ENCODE measurements at regions not wholly inside any gene's neighbourhood (a gene's known extent, or its start where the extent isn't known, plus 50 kb on each side); places are given as distances from the start of the nearest gene placed in this dataset.

GRCh38 chr15:39209548-39210211 is 371.2 kb upstream of the THBS1 start:
- no peak for DNase-seq (ENCODE audit: low spot score)

GRCh38 chr15:39211108-39211979 is 369.5 kb upstream of the THBS1 start:
- DNase-seq (ENCODE audit: low spot score): no peak

- no peak for DNase-seq (ENCODE audit: low spot score)
These were observed 367.5 kb upstream of the THBS1 start for GRCh38 chr15:39213385-39213840.

- no peak for DNase-seq (ENCODE audit: low spot score)
These were observed 365.9 kb upstream of the THBS1 start for GRCh38 chr15:39215015-39215414.

GRCh38 chr15:39216816-39217215 is 364.1 kb upstream of the THBS1 start:
- no peak for DNase-seq (ENCODE audit: low spot score)

GRCh38 chr15:39219608-39220007 is 361.3 kb upstream of the THBS1 start:
- DNase-seq (ENCODE audit: low spot score): no peak

- no peak for DNase-seq (ENCODE audit: low spot score)
These were observed 354.5 kb upstream of the THBS1 start for GRCh38 chr15:39226169-39226937.

- no peak for DNase-seq (ENCODE audit: low spot score)
These were observed 353.9 kb upstream of the THBS1 start for GRCh38 chr15:39227001-39227400.

- no peak for DNase-seq (ENCODE audit: low spot score)
These were observed 352.0 kb upstream of the THBS1 start for GRCh38 chr15:39228889-39229288.

- DNase-seq (ENCODE audit: low spot score): no peak
These were observed 350.5 kb upstream of the THBS1 start for GRCh38 chr15:39230205-39230907.

GRCh38 chr15:39230908-39231285 is 350.0 kb upstream of the THBS1 start:
- DNase-seq (ENCODE audit: low spot score): no peak

- no peak for DNase-seq (ENCODE audit: low spot score)
These were observed 348.4 kb upstream of the THBS1 start for GRCh38 chr15:39232512-39232911.

GRCh38 chr15:39235084-39235795 is 345.6 kb upstream of the THBS1 start:
- no peak for DNase-seq (ENCODE audit: low spot score)

- DNase-seq (ENCODE audit: low spot score): no peak
These were observed 344.5 kb upstream of the THBS1 start for GRCh38 chr15:39236375-39236774.

GRCh38 chr15:39238443-39238842 is 342.4 kb upstream of the THBS1 start:
- DNase-seq (ENCODE audit: low spot score): no peak

- DNase-seq (ENCODE audit: low spot score): no peak
These were observed 341.3 kb upstream of the THBS1 start for GRCh38 chr15:39239562-39239961.

- DNase-seq (ENCODE audit: low spot score): no peak
These were observed 338.5 kb upstream of the THBS1 start for GRCh38 chr15:39242345-39242744.

- no peak for DNase-seq (ENCODE audit: low spot score)
These were observed 337.5 kb upstream of the THBS1 start for GRCh38 chr15:39243396-39243795.

- DNase-seq (ENCODE audit: low spot score): no peak
These were observed 336.1 kb upstream of the THBS1 start for GRCh38 chr15:39244776-39245175.

GRCh38 chr15:39246523-39246922 is 334.4 kb upstream of the THBS1 start:
- no peak for DNase-seq (ENCODE audit: low spot score)

- DNase-seq (ENCODE audit: low spot score): no peak
These were observed 333.3 kb upstream of the THBS1 start for GRCh38 chr15:39247574-39247973.
